GM18517 (cell line): ENCODE measurements at regions not wholly inside any gene's neighbourhood (a gene's known extent, or its start where the extent isn't known, plus 50 kb on each side); places are given as distances from the start of the nearest gene placed in this dataset.
"Not testable (repeated sequence)": the region's sequence is repeated elsewhere in the genome, so short reads cannot be mapped to it uniquely, and the experiment has no call there.

Source experiments
- ATAC-seq: cut with Tn5 transposase; IDR thresholded peaks from one replicate; pipeline ENCODE4 v1.9.1; 2021; ENCODE audit warnings: mild to moderate bottlenecking, moderate library complexity; ENCODE audit not compliant: unreplicated experiment

- no peak for ATAC-seq
Measured at GRCh38 chr5:89200899-89201298, 317.9 kb upstream of the MEF2C start.

- no peak for ATAC-seq
Measured at GRCh38 chr5:89199306-89199705, 316.3 kb upstream of the MEF2C start.

- no peak for ATAC-seq
Measured at GRCh38 chr5:89191374-89191773, 308.4 kb upstream of the MEF2C start.

- no peak for ATAC-seq
Measured at GRCh38 chr5:89190515-89191265, 307.7 kb upstream of the MEF2C start.

GRCh38 chr5:89187883-89188465 lies 305.0 kb upstream of the MEF2C start:
- ATAC-seq = peak; percentile 88

- no peak for ATAC-seq
Measured at GRCh38 chr5:89187268-89187667, 304.3 kb upstream of the MEF2C start.

GRCh38 chr5:89181546-89181945 lies 298.6 kb upstream of the MEF2C start:
- no peak for ATAC-seq

- ATAC-seq = no peak
Measured at GRCh38 chr5:89179731-89180130, 296.7 kb upstream of the MEF2C start.

GRCh38 chr5:89178541-89178940 lies 295.6 kb upstream of the MEF2C start:
- ATAC-seq = no peak

GRCh38 chr5:89173528-89173927 lies 290.5 kb upstream of the MEF2C start:
- no peak for ATAC-seq

- ATAC-seq = peak; percentile 98
Measured at GRCh38 chr5:89168766-89169165, 285.8 kb upstream of the MEF2C start.

- ATAC-seq = not testable (repeated sequence)
Measured at GRCh38 chr5:89164703-89165102, 281.7 kb upstream of the MEF2C start.

GRCh38 chr5:89156226-89156625 lies 273.2 kb upstream of the MEF2C start:
- ATAC-seq = no peak

- no peak for ATAC-seq
Measured at GRCh38 chr5:89147031-89147430, 264.0 kb upstream of the MEF2C start.

GRCh38 chr5:89137148-89137547 lies 254.2 kb upstream of the MEF2C start:
- no peak for ATAC-seq

- ATAC-seq = no peak
Measured at GRCh38 chr5:89133975-89134374, 251.0 kb upstream of the MEF2C start.

- no peak for ATAC-seq
Measured at GRCh38 chr5:89133129-89133528, 250.1 kb upstream of the MEF2C start.

- no peak for ATAC-seq
Measured at GRCh38 chr5:89130851-89131250, 247.9 kb upstream of the MEF2C start.

- no peak for ATAC-seq
Measured at GRCh38 chr5:89129941-89130340, 247.0 kb upstream of the MEF2C start.

- no peak for ATAC-seq
Measured at GRCh38 chr5:89128906-89129625, 246.1 kb upstream of the MEF2C start.

- no peak for ATAC-seq
Measured at GRCh38 chr5:89128092-89128491, 245.1 kb upstream of the MEF2C start.

- no peak for ATAC-seq
Measured at GRCh38 chr5:89127191-89127590, 244.2 kb upstream of the MEF2C start.
